Gastrocnemius medialis (tissue), 4 donors: ENCODE measurements at regions not wholly inside any gene's neighbourhood (a gene's known extent, or its start where the extent isn't known, plus 50 kb on each side); places are given as distances from the start of the nearest gene placed in this dataset.

Experiments
- CTCF ChIP-seq, 5 experiments: fragments of 450-650 bp in 3 of 5; fragments of 200-600 bp in 2 of 5; sonication (generic) in 2 of 5; IDR thresholded peaks in 4 of 5; conservative IDR thresholded peaks in 1 of 5; 1 replicate in 4 of 5; 2 replicates in 1 of 5; pipeline ENCODE4 v1.5.1; 2016 to 2019; ENCODE audit warnings: antibody characterized with exemption in 5 of 5, mild to moderate bottlenecking in 3 of 5, moderate library complexity in 3 of 5
- POLR2A ChIP-seq, 2 donors: fragments of 450-650 bp; IDR thresholded peaks; one replicate each; pipeline ENCODE4 v1.6.1; 2017; ENCODE audit warnings: antibody characterized with exemption in 2 of 2, mild to moderate bottlenecking in 2 of 2, moderate library complexity in 2 of 2

DNA sequence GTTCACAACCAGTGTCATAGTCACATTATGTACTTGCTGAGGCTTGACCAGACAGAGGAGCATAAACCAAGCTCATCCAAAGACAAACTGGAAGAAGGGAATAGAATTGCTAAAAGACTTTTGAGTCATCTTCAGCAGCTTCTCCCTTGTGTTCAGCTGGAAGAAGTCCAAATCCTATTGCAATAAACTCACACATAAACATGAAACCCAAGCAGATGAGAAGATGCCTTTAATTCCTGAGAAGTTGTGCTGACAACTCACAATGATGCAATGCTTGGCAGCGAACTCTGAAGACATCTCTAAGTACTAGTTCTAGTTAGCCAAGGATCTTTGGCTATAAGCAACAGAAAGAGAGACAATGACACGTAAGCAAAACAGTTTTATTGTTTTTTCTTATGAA lies 642.1 kb downstream of the KCTD16 start:
- TF ChIP-seq POLR2A (IDR thresholded peaks at IDR 0.05) (no peak), CTCF (IDR thresholded peaks at IDR 0.05 in 4 of 5, conservative IDR thresholded peaks at IDR 0.05 in 1 of 5) (no peak)
